SK-N-DZ (cell line): ENCODE measurements at regions not wholly inside any gene's neighbourhood (a gene's known extent, or its start where the extent isn't known, plus 50 kb on each side); places are given as distances from the start of the nearest gene placed in this dataset.

Experiments
- DNase-seq: peaks from one replicate; pipeline ENCODE4 v3.0.0-alpha.2; 2015; ENCODE audit warnings: low spot score

GRCh38 chr2:153811516-153811915, 60.2 kb upstream of the GALNT13 start:
- no peak for DNase-seq

GRCh38 chr2:153812632-153813031, 59.1 kb upstream of the GALNT13 start:
- DNase-seq: no peak

- no peak for DNase-seq
Observed at GRCh38 chr2:153818242-153818641, 53.5 kb upstream of the GALNT13 start.

DNA sequence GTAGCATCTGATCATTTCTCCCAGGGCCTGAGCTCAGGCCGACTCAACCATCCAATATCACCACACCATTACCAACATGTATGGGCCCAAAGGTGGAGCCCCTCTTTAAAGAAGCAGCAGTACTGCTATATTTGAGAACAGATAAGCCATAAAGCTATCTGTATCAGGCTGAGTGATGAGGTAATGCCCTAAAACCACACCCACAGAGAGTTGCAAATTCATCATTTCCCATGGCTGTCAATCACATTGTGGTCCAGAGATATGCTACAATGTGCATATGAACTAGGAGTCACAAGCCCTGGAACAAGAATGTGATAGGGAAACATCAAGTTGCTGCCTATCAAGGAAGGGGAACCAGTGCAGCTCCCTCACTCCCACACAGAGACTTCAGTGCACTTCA, 52.6 kb upstream of the GALNT13 start:
- DNase-seq: no peak

GRCh38 chr2:153819501-153819900, 52.2 kb upstream of the GALNT13 start:
- no peak for DNase-seq
